Osteoblast (primary cell): ENCODE measurements at regions not wholly inside any gene's neighbourhood (a gene's known extent, or its start where the extent isn't known, plus 50 kb on each side); places are given as distances from the start of the nearest gene placed in this dataset.

Experiments
- DNase-seq: peaks from one replicate; pipeline ENCODE4 v3.0.0; 2011; ENCODE audit warnings: low spot score, mixed read lengths; ENCODE audit not compliant: insufficient read length; ENCODE audit errors: missing footprints
- H2AFZ ChIP-seq: 2 replicates; pipeline ENCODE4 v1.6.0; 2011; ENCODE audit warnings: mild to moderate bottlenecking, low read length
- H3K27ac ChIP-seq: 2 replicates; pipeline ENCODE4 v1.5.1; 2011; ENCODE audit warnings: mild to moderate bottlenecking, low read depth, low read length, moderate library complexity
- H3K27me3 ChIP-seq: 2 replicates; pipeline ENCODE4 v1.6.0; 2012; ENCODE audit warnings: mild to moderate bottlenecking, control low read depth, inconsistent platforms, low read length, moderate library complexity; ENCODE audit not compliant: insufficient read depth
- H3K36me3 ChIP-seq: 2 replicates; pipeline ENCODE4 v1.5.1; 2011; ENCODE audit warnings: mild to moderate bottlenecking, low read length, control low read depth, moderate library complexity; ENCODE audit not compliant: insufficient read depth
- H3K4me1 ChIP-seq: 2 replicates; pipeline ENCODE4 v1.5.1; 2011; ENCODE audit warnings: mild to moderate bottlenecking, low read length, control low read depth, moderate library complexity; ENCODE audit not compliant: insufficient read depth
- H3K4me2 ChIP-seq: 2 replicates; pipeline ENCODE4 v1.6.0; 2011; ENCODE audit warnings: mild to moderate bottlenecking, low read length; ENCODE audit not compliant: insufficient read depth
- H3K4me3 ChIP-seq: fragments of 200-600 bp; sonication (generic); 3 replicates; pipeline ENCODE4 v1.5.1; 2012; ENCODE audit warnings: mild to moderate bottlenecking, low read length, inconsistent platforms; ENCODE audit not compliant: insufficient read depth
- H3K79me2 ChIP-seq: 2 replicates; pipeline ENCODE4 v1.6.0; 2012; ENCODE audit warnings: mild to moderate bottlenecking, low read length, control low read depth, inconsistent platforms; ENCODE audit not compliant: insufficient read depth
- H3K9me3 ChIP-seq: 2 replicates; pipeline ENCODE4 v1.5.1; 2011; ENCODE audit warnings: low read depth, low read length, control low read depth
- H4K20me1 ChIP-seq: 2 replicates; pipeline ENCODE4 v1.6.0; 2012; ENCODE audit warnings: mild to moderate bottlenecking, low read length, control low read depth; ENCODE audit not compliant: insufficient read depth
- CTCF ChIP-seq: IDR thresholded peaks from 2 replicates; pipeline ENCODE4 v1.5.1; 2011; ENCODE audit warnings: mild to moderate bottlenecking, low read depth, low read length, moderate library complexity; ENCODE audit errors: extremely low read depth

- no peak for DNase-seq
- Histone ChIP-seq H3K4me3 (no peak overlapping the region), H3K9me3 (peaks cover 3% of the 10 kb centered on the region), H2AFZ (no peak overlapping the region), H4K20me1 (no peaks in the 10 kb centered on the region), H3K27me3 (no peaks in the 10 kb centered on the region), H3K79me2 (no peaks in the 10 kb centered on the region), H3K4me1 (no peaks in the 10 kb centered on the region), H3K36me3 (no peaks in the 10 kb centered on the region), H3K27ac (no peak overlapping the region), H3K4me2 (no peak overlapping the region)
- no peak for TF ChIP-seq CTCF
These were observed 829.5 kb downstream of the TLE4 start for GRCh38 chr9:80401243-80401642.

DNA sequence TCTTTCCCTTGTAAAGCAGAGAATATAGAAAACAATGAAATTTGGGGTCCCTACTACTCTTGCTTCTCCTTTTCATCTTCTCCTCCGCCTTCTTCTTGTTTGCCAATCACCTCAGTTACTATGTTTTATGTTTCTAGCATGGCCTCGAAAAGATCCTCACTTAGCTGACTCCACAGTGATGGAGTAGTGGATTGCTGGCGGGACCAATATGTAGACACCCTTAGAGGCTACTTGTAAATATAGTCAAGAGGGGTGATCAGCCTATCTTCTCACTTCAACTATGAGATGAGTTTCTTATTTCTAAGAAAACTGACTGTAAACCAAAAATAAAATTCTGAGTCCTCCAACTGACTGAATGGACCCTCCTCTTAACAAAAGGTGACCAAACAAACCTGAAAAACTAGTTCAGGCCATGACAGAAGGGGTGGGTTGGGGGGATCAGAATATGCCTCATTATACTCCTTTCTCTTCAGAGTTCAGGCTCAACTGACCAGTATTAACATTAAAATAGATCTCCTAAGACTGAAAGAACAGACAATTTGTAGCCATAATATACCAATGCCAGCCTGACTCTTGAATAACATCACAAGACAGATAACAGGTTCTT, 829.0 kb downstream of the TLE4 start:
- Histone ChIP-seq H3K4me3 (no peak overlapping the region), H3K36me3 (no peaks in the 10 kb centered on the region), H4K20me1 (no peaks in the 10 kb centered on the region), H3K27ac (no peak overlapping the region), H3K27me3 (no peaks in the 10 kb centered on the region), H3K4me1 (no peaks in the 10 kb centered on the region), H3K9me3 (peaks cover 3% of the 10 kb centered on the region), H2AFZ (no peak overlapping the region), H3K4me2 (no peak overlapping the region), H3K79me2 (no peaks in the 10 kb centered on the region)
- no peak for DNase-seq
- TF ChIP-seq CTCF, result no peak

GRCh38 chr9:80399606-80400005, 827.8 kb downstream of the TLE4 start:
- no peaks in the 10 kb centered on the region for H4K20me1 ChIP-seq
- H3K36me3 ChIP-seq, result no peaks in the 10 kb centered on the region
- H3K27ac ChIP-seq, result no peak overlapping the region
- no peaks in the 10 kb centered on the region for H3K27me3 ChIP-seq
- no peak overlapping the region for H3K4me2 ChIP-seq
- H3K79me2 ChIP-seq, result no peaks in the 10 kb centered on the region
- no peak for DNase-seq
- no peak overlapping the region for H2AFZ ChIP-seq
- H3K4me1 ChIP-seq, result no peaks in the 10 kb centered on the region
- no peak overlapping the region for H3K4me3 ChIP-seq
- no peak for TF ChIP-seq CTCF
- H3K9me3 ChIP-seq, result peaks cover 3% of the 10 kb centered on the region

DNA sequence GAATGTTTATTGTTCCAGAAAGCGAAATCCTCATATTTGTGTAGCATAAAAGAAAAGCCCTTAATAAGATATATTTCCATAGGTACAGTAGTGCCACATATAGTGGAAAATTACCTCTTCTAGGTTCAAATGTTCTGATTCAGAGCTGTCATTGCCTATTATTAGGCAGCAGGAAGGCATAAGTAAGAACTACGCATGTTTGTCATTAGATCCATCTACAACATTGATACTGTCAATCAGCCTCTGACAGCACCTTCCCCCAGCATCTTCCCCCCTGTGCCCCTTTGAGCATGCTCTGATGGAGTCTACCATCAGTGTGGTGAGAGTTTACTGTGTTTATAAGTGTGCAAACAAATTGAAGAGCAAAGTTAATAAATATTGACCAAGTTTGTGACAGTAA, 816.1 kb downstream of the TLE4 start:
- Histone ChIP-seq H3K27me3 (no peaks in the 10 kb centered on the region), H3K4me2 (no peak overlapping the region), H3K27ac (no peak overlapping the region), H4K20me1 (no peaks in the 10 kb centered on the region), H3K4me3 (no peak overlapping the region), H3K79me2 (no peaks in the 10 kb centered on the region), H3K9me3 (no peaks in the 10 kb centered on the region), H2AFZ (no peak overlapping the region), H3K36me3 (no peaks in the 10 kb centered on the region), H3K4me1 (no peaks in the 10 kb centered on the region)
- no peak for TF ChIP-seq CTCF
- no peak for DNase-seq
